ENCODE measurements at regions not wholly inside any gene's neighbourhood (a gene's known extent, or its start where the extent isn't known, plus 50 kb on each side); places are given as distances from the start of the nearest gene placed in this dataset.

DNA sequence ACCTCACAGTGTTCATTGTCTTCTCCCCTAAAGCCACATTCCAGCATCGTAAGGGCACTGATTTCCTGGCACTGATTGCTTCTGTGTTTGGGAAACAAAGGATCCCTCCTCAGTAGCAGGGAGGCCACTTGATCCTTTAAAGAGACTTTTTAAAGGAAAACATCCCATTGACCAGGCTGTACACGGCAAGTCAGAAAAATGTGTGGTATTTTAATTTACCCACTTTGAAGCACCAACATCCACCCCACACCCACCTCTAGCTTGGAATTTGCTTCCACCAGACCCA, 364.9 kb downstream of the SHANK2 start:
- H3K27ac ChIP-seq = no peak overlapping the region
- no peak overlapping the region for H3K4me3 ChIP-seq
- H3K27me3 ChIP-seq = no peaks in the 10 kb centered on the region
- DNase-seq = no peak
- H3K36me3 ChIP-seq = no peaks in the 10 kb centered on the region
- no peaks in the 10 kb centered on the region for H3K4me1 ChIP-seq
- no peak for TF ChIP-seq POLR2A (IDR thresholded peaks at IDR 0.05)
- TF ChIP-seq, protein P1, sequence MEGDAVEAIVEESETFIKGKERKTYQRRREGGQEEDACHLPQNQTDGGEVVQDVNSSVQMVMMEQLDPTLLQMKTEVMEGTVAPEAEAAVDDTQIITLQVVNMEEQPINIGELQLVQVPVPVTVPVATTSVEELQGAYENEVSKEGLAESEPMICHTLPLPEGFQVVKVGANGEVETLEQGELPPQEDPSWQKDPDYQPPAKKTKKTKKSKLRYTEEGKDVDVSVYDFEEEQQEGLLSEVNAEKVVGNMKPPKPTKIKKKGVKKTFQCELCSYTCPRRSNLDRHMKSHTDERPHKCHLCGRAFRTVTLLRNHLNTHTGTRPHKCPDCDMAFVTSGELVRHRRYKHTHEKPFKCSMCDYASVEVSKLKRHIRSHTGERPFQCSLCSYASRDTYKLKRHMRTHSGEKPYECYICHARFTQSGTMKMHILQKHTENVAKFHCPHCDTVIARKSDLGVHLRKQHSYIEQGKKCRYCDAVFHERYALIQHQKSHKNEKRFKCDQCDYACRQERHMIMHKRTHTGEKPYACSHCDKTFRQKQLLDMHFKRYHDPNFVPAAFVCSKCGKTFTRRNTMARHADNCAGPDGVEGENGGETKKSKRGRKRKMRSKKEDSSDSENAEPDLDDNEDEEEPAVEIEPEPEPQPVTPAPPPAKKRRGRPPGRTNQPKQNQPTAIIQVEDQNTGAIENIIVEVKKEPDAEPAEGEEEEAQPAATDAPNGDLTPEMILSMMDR (IDR thresholded peaks at IDR 0.05) = no peak
- no peaks in the 10 kb centered on the region for H3K9me3 ChIP-seq

DNA sequence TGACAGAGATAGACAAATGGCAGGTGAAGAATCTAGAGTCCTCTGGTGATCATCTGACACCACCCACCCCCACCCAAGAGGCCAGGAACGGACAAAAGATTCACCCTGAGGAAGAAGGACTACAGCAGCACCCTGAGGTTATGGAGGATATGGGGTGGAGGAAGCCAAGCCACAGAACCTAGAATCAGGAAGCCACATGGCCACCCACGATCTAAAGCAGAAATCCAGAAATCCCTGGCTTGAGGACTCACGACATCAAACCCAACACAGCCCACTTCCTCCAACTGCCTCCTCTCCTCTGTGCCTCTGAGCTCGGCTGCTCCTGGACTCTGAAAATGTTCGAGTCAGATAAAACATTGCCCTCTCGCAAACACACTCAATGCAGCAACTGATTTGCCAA, 364.3 kb downstream of the SHANK2 start:
- no peak overlapping the region for H3K27ac ChIP-seq

DNA sequence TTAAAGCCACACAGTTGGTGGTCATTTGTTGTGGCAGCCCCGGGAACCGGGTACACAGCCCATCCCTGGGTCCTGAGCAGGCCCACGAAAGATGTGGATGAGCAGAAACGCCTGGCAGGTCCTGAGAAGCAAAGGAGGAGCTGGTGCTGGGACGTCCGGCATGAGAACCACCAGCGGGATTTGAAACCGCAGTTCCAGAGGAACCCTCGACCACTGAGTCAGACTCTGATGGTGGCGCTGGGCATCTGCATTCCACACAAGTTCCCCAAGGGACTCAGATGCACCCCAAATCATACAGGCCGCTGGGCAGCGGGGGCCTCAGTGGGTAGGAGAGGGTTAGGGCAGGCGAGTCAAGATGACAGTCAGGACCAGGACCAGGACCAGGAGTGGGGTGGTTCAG, 363.0 kb downstream of the SHANK2 start:
- no peak overlapping the region for H3K4me3 ChIP-seq
- TF ChIP-seq, protein P1 (IDR thresholded peaks at IDR 0.05) = no peak
- TF ChIP-seq POLR2A (IDR thresholded peaks at IDR 0.05) = no peak
- H3K36me3 ChIP-seq = no peaks in the 10 kb centered on the region
- no peak overlapping the region for H3K27ac ChIP-seq
- no peaks in the 10 kb centered on the region for H3K9me3 ChIP-seq
- no peaks in the 10 kb centered on the region for H3K4me1 ChIP-seq
- DNase-seq = no peak
- H3K27me3 ChIP-seq = no peaks in the 10 kb centered on the region

More for the DNA sequence above, 364.3 kb downstream of the SHANK2 start:
- no peaks in the 10 kb centered on the region for H3K36me3 ChIP-seq
- DNase-seq = no peak
- no peak overlapping the region for H3K4me3 ChIP-seq
- TF ChIP-seq POLR2A (IDR thresholded peaks at IDR 0.05) = no peak
- TF ChIP-seq, protein P1 (IDR thresholded peaks at IDR 0.05) = no peak
- H3K4me1 ChIP-seq = no peaks in the 10 kb centered on the region
- no peaks in the 10 kb centered on the region for H3K9me3 ChIP-seq
- no peaks in the 10 kb centered on the region for H3K27me3 ChIP-seq

DNA sequence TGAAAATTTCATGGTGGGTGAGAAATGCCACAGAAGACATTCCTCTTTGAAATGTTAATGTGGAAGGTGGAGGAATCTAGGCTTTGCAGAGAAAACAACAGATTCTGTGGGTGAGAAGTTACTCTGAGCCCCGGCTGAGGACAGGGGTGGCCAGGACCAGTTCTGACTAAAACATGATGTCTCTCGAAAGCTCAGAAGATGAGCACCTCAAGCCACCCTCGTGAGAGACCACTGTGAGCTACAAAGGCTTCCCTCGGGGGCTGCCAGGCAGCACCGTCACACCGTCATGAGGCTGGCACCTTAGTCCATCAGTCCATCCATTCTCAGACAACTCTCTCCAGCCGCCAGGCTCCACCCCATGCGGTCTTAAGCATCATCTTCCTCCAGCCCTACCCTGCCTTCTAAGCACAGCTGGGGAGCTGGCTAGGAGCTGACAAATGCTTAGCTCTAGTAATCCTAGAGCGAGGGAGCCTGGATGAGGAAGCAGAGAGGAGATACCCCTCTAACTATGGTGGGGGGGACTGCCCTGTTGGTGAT, 360.5 kb downstream of the SHANK2 start:
- Histone ChIP-seq H3K9me3 (no peaks in the 10 kb centered on the region), H3K4me3 (no peak overlapping the region), H3K4me1 (no peaks in the 10 kb centered on the region), H3K27ac (no peak overlapping the region), H3K27me3 (no peaks in the 10 kb centered on the region), H3K36me3 (no peaks in the 10 kb centered on the region)
- no peak for DNase-seq
- TF ChIP-seq POLR2A (IDR thresholded peaks at IDR 0.05) = no peak
- TF ChIP-seq, protein P1 (IDR thresholded peaks at IDR 0.05) = no peak

DNA sequence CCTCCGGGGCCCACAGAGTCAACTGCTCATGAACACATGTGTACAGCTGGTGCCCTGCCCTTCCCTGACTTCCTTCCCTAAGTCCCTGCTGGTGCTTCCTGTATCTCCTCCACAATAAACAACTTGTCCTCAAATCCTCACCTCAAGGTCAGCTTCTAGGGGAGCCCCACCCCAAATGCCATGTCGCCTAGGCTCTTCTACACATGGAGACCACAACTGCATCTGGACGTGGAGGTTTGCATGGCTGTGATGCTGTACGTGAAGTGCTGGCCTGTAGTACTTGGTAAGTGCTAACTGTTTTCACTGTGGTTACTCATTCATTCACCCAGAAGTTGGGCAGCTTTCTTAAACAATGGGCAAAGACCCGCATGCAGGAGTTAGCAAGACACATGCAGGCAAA, 359.5 kb downstream of the SHANK2 start:
- no peaks in the 10 kb centered on the region for H3K27me3 ChIP-seq
- TF ChIP-seq, protein P1 (IDR thresholded peaks at IDR 0.05) = no peak
- no peak for TF ChIP-seq POLR2A (IDR thresholded peaks at IDR 0.05)
- DNase-seq = no peak
- H3K4me1 ChIP-seq = no peaks in the 10 kb centered on the region
- peaks cover 0 to 3% (median 0%) of the 10 kb centered on the region in 4 donors for H3K9me3 ChIP-seq
- no peak overlapping the region for H3K27ac ChIP-seq
- no peaks in the 10 kb centered on the region for H3K36me3 ChIP-seq
- H3K4me3 ChIP-seq = no peak overlapping the region
